A673 (cell line): ENCODE measurements at regions not wholly inside any gene's neighbourhood (a gene's known extent, or its start where the extent isn't known, plus 50 kb on each side); places are given as distances from the start of the nearest gene placed in this dataset.

Source experiments
- BruUV-seq: library from RNA; stranded (reverse); fragments of 400-500 nt; replicated peaks from 2 replicates; lab custom pipeline; 2021; lab: Mats Ljungman, UMichigan
- CTCF ChIA-PET: fragments of 300-600 bp; sonication (Branson Sonifier 250); formaldehyde crosslinking; loops from one replicate; lab custom pipeline; 2022; ENCODE audit warnings: antibody characterized with exemption; lab: Charles Lee
- POLR2A ChIA-PET: fragments of 300-600 bp; sonication (Branson Sonifier 250); formaldehyde crosslinking; loops from one replicate; lab custom pipeline; 2022; ENCODE audit warnings: antibody characterized with exemption; ENCODE audit not compliant: low non-redundant PET; lab: Charles Lee
- DNase-seq: peaks from one replicate; pipeline ENCODE4 v3.0.0-alpha.2; 2015; ENCODE audit warnings: low spot score
- H3K27ac ChIP-seq: fragments of 200-600 bp; sonication (generic); 2 replicates; pipeline ENCODE4 v1.5.1; 2016; ENCODE audit warnings: mixed run types, low read depth, mild to moderate bottlenecking, mixed read lengths, antibody characterized with exemption, low read length; ENCODE audit not compliant: poor library complexity, severe bottlenecking
- H3K27me3 ChIP-seq: fragments of 200-600 bp; sonication (generic); replicated peaks from 2 replicates; pipeline ENCODE4 v1.6.1; 2017; ENCODE audit warnings: mixed run types, low read depth, mild to moderate bottlenecking, mixed read lengths, antibody characterized with exemption, low read length; ENCODE audit not compliant: insufficient read depth, poor library complexity
- H3K36me3 ChIP-seq: fragments of 200-600 bp; sonication (generic); 2 replicates; pipeline ENCODE4 v1.6.1; 2016; ENCODE audit warnings: mixed run types, mild to moderate bottlenecking, mixed read lengths, antibody characterized with exemption, low read length; ENCODE audit not compliant: insufficient read depth, poor library complexity, severe bottlenecking
- H3K4me1 ChIP-seq: fragments of 200-600 bp; sonication (generic); 2 replicates; pipeline ENCODE4 v1.6.1; 2017; ENCODE audit warnings: mixed run types, mild to moderate bottlenecking, mixed read lengths, antibody characterized with exemption, low read length; ENCODE audit not compliant: insufficient read depth, poor library complexity, severe bottlenecking
- H3K4me3 ChIP-seq: fragments of 200-600 bp; sonication (generic); 2 replicates; pipeline ENCODE4 v1.5.1; 2016; ENCODE audit warnings: low read depth, mixed run types, mild to moderate bottlenecking, mixed read lengths, low read length; ENCODE audit not compliant: poor library complexity, severe bottlenecking
- H3K9me3 ChIP-seq: fragments of 200-600 bp; sonication (generic); 2 replicates; pipeline ENCODE4 v1.6.1; 2016; ENCODE audit warnings: mixed run types, low read depth, mild to moderate bottlenecking, mixed read lengths, antibody characterized with exemption, low read length; ENCODE audit not compliant: poor library complexity, severe bottlenecking
- EZH2 ChIP-seq: fragments of 200-600 bp; sonication (generic); IDR thresholded peaks from 2 replicates; pipeline ENCODE4 v1.6.1; 2017; ENCODE audit warnings: borderline replicate concordance, low read depth, mild to moderate bottlenecking, mixed read lengths, antibody characterized with exemption, low read length; ENCODE audit not compliant: poor library complexity, severe bottlenecking
- intact Hi-C: fragments of 100-400 bp; cut with micrococcal nuclease; formaldehyde crosslinking; loops from one replicate; pipeline ENCODE4 v1.10.0; 2022; ENCODE audit not compliant: unreplicated experiment
- TF ChIP-seq, protein P1 (sequence below): fragments of 300-800, 200-600 bp; sonication (generic); conservative IDR thresholded peaks from 2 replicates; pipeline ENCODE4 v1.5.1; 2017; ENCODE audit warnings: low read depth, mild to moderate bottlenecking, antibody characterized with exemption, low read length, moderate library complexity, mixed read lengths

DNA sequence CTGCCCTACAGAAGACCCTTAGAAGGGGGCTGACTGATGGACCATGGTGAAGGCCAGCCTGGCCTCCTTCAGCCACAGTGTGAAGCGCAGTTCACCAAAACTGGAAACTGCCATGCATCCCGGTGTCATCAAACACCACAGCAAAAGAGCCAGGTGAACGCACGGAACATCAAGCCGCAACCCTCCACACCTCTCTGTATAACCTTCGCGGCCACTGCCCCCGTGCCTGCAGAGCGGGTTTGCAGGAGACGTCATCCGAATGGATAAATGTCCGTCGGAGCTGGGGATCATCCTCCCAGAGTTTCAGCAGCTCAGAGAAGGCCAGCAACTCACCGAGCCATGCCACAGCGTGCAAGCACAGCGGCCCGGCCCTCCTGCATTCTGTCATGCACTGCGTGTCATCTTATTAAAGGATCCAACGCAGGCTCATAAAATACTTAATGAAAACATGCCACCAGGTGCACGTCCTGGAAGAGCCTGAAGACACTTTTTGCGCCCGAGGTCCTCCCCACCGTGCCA, 309.9 kb downstream of the BRD1 start:
- H3K9me3 ChIP-seq, result no peaks in the 10 kb centered on the region
- no peaks in the 10 kb centered on the region for H3K27me3 ChIP-seq
- H3K4me3 ChIP-seq, result no peak overlapping the region
- TF ChIP-seq, protein P1, sequence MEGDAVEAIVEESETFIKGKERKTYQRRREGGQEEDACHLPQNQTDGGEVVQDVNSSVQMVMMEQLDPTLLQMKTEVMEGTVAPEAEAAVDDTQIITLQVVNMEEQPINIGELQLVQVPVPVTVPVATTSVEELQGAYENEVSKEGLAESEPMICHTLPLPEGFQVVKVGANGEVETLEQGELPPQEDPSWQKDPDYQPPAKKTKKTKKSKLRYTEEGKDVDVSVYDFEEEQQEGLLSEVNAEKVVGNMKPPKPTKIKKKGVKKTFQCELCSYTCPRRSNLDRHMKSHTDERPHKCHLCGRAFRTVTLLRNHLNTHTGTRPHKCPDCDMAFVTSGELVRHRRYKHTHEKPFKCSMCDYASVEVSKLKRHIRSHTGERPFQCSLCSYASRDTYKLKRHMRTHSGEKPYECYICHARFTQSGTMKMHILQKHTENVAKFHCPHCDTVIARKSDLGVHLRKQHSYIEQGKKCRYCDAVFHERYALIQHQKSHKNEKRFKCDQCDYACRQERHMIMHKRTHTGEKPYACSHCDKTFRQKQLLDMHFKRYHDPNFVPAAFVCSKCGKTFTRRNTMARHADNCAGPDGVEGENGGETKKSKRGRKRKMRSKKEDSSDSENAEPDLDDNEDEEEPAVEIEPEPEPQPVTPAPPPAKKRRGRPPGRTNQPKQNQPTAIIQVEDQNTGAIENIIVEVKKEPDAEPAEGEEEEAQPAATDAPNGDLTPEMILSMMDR, result no peak
- no peak for TF ChIP-seq EZH2
- DNase-seq, result no peak
- ChIA-PET POLR2A (no interaction called here), CTCF (no interaction called here)
- no peaks in the 10 kb centered on the region for H3K36me3 ChIP-seq
- peaks cover 11% of the 10 kb centered on the region for H3K4me1 ChIP-seq
- no peak overlapping the region for H3K27ac ChIP-seq
- no TSS peak for BruUV-seq
- intact Hi-C loops, result no loop called here

DNA sequence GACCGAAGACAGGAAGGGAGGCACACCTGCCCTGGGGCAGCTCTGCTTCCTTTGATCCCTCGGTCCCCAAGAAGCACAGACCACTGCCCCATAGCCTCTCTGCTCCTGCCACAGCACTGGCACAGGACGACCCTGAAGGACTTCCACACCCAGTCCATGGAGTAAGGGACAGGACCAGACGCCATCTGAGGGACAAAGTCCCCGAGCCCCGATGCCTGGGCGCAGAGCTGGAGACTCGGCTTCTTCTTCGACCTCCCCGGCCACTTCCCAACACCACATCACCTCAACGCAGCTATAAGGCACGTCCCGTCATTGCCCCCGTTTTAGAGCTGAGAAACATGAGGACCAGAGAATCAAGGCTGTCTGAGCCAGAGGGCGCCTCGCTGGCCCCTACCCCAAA, 310.5 kb downstream of the BRD1 start:
- intact Hi-C loops, result no loop called here
- no peak for DNase-seq
- no peaks in the 10 kb centered on the region for H3K27me3 ChIP-seq
- TF ChIP-seq, protein P1, result no peak
- TF ChIP-seq EZH2, result no peak
- peaks cover 11% of the 10 kb centered on the region for H3K4me1 ChIP-seq
- ChIA-PET POLR2A (no interaction called here), CTCF (no interaction called here)
- no peak overlapping the region for H3K4me3 ChIP-seq
- H3K9me3 ChIP-seq, result no peaks in the 10 kb centered on the region
- H3K27ac ChIP-seq, result no peak overlapping the region
- BruUV-seq, result no TSS peak
- no peaks in the 10 kb centered on the region for H3K36me3 ChIP-seq

DNA sequence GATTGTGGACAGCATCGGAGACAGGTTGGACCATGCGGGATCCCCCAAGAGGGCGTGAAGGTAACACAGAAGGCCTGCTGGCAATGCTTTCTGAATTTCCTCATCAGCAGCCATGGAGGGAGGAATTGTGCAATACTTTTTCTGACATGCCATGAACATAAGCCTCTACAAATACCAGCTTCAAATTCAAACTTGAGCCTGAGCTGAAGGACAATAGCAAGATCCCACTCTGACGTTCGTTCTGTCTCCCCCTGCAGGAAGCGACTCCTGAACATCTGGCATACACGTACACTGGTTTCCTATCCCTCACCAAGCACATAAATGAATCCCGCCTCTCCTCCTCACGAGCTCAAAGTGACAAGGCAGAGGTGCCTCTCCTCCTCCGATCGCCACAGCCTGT, 312.2 kb downstream of the BRD1 start:
- no TSS peak for BruUV-seq
- ChIA-PET CTCF (no interaction called here), POLR2A (no interaction called here)
- no peak for TF ChIP-seq EZH2
- TF ChIP-seq, protein P1, result peak; percentile 61
- Histone ChIP-seq H3K9me3 (no peaks in the 10 kb centered on the region), H3K27ac (no peak overlapping the region), H3K4me3 (no peak overlapping the region), H3K4me1 (peaks cover 11% of the 10 kb centered on the region), H3K36me3 (no peaks in the 10 kb centered on the region), H3K27me3 (no peaks in the 10 kb centered on the region)
- intact Hi-C loops, result no loop called here
- peak; percentile 69 for DNase-seq
